Neural progenitor cell (in vitro differentiated cells): ENCODE measurements at regions not wholly inside any gene's neighbourhood (a gene's known extent, or its start where the extent isn't known, plus 50 kb on each side); places are given as distances from the start of the nearest gene placed in this dataset.

ENCODE experiments used
- DNase-seq: peaks from one replicate; pipeline ENCODE4 v3.0.0-alpha.2; 2016; ENCODE audit warnings: low spot score
- H2AFZ ChIP-seq: fragments of 200-600 bp; sonication (generic); replicated peaks from 2 replicates; pipeline ENCODE4 v1.6.1; 2016; ENCODE audit warnings: antibody characterized with exemption
- H3F3A ChIP-seq: fragments of 200-600 bp; sonication (generic); 2 replicates; pipeline ENCODE4 v1.6.1; 2016; ENCODE audit warnings: antibody characterized with exemption, low read depth
- H3K27ac ChIP-seq: fragments of 200-600 bp; sonication (generic); 2 replicates; pipeline ENCODE4 v1.5.1; 2016; ENCODE audit warnings: mild to moderate bottlenecking
- H3K27me3 ChIP-seq: fragments of 200-600 bp; sonication (generic); 2 replicates; pipeline ENCODE4 v1.6.1; 2016; ENCODE audit warnings: mild to moderate bottlenecking, moderate library complexity
- H3K36me3 ChIP-seq: fragments of 200-600 bp; sonication (generic); 2 replicates; pipeline ENCODE4 v1.5.1; 2016
- H3K4me1 ChIP-seq: fragments of 200-600 bp; sonication (generic); 2 replicates; pipeline ENCODE4 v1.6.1; 2016; ENCODE audit warnings: mixed run types
- H3K4me2 ChIP-seq: fragments of 200-600 bp; sonication (generic); 2 replicates; pipeline ENCODE4 v1.6.1; 2016
- H3K4me3 ChIP-seq: fragments of 200-600 bp; sonication (generic); 2 replicates; pipeline ENCODE4 v1.5.1; 2016
- H3K79me2 ChIP-seq: fragments of 200-600 bp; sonication (generic); 2 replicates; pipeline ENCODE4 v1.6.1; 2016; ENCODE audit warnings: low read depth
- H3K9ac ChIP-seq: fragments of 200-600 bp; sonication (generic); 2 replicates; pipeline ENCODE4 v1.6.1; 2016
- H3K9me3 ChIP-seq: fragments of 200-600 bp; sonication (generic); 2 replicates; pipeline ENCODE4 v1.5.1; 2016; ENCODE audit warnings: low read depth
- H4K20me1 ChIP-seq: fragments of 200-600 bp; sonication (generic); 2 replicates; pipeline ENCODE4 v1.6.1; 2016; ENCODE audit warnings: low read depth
- H3K27ac Mint-ChIP-seq: 3 replicates; pipeline ENCODE4 v1.8.0; 2021; ENCODE audit warnings: mixed read lengths
- H3K27me3 Mint-ChIP-seq: 2 replicates; pipeline ENCODE4 v1.8.0; 2022; ENCODE audit warnings: low read depth, mild to moderate bottlenecking, inconsistent platforms, moderate library complexity, mixed read lengths; ENCODE audit not compliant: insufficient read depth
- H3K36me3 Mint-ChIP-seq: 3 replicates; pipeline ENCODE4 v1.8.0; 2021; ENCODE audit warnings: mixed read lengths
- H3K4me1 Mint-ChIP-seq: 3 replicates; pipeline ENCODE4 v1.8.0; 2021; ENCODE audit warnings: mixed read lengths
- H3K4me3 Mint-ChIP-seq: 3 replicates; pipeline ENCODE4 v1.8.0; 2021; ENCODE audit warnings: mild to moderate bottlenecking, moderate library complexity, mixed read lengths
- H3K9me3 Mint-ChIP-seq: 3 replicates; pipeline ENCODE4 v1.8.0; 2020; ENCODE audit warnings: mixed read lengths
- EZH2 ChIP-seq: fragments of 200-600 bp; sonication (generic); IDR thresholded peaks from 2 replicates; pipeline ENCODE4 v1.6.1; 2017; ENCODE audit warnings: antibody characterized with exemption, mild to moderate bottlenecking, moderate library complexity
- EZH2phosphoT487 ChIP-seq: fragments of 200-600 bp; sonication (generic); IDR thresholded peaks from 2 replicates; pipeline ENCODE4 v1.6.1; 2017; ENCODE audit warnings: antibody characterized with exemption
- TF ChIP-seq, protein P1 (sequence below): fragments of 200-600 bp; sonication (generic); IDR thresholded peaks from 2 replicates; pipeline ENCODE4 v1.5.1; 2017; ENCODE audit warnings: antibody characterized with exemption, mild to moderate bottlenecking

DNA sequence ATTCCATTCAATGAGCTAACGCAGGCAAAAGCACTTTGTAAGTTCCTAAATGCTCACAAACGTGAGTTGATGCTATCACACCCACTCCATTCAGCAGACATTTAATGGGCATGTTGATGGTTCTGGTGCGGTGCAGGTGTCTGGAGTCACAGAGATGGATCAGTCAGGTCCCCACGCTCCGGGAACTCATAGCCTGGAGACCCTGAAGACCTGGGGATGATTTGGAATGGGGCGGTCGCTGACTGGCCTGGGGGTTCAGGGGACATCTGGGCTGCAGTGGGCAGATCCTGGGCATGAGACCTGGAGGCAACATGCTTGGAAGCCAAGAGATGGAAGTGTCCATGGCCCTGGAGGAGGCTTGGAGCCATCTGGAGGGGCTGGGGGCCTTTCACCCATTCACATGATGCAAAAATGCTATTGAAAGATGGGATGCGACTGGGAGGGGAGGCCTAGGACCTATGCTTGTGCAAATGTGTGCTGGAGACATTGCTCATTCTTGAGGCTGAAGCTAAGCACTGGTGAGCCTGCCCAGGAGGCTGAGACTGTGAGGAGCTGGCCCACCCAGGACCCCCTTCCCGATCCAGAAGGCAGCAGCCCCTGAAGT is 522.6 kb downstream of the GLRX3 start:
- Histone ChIP-seq H3K27ac (no peak overlapping the region), H3K4me2 (no peak overlapping the region), H3K4me1 (peaks cover 9% of the 10 kb centered on the region), H4K20me1 (no peaks in the 10 kb centered on the region), H3K9ac (no peak overlapping the region), H3K27me3 (no peaks in the 10 kb centered on the region), H3K4me3 (no peak overlapping the region), H3K36me3 (no peaks in the 10 kb centered on the region), H3K79me2 (no peaks in the 10 kb centered on the region), H3K9me3 (no peaks in the 10 kb centered on the region), H3F3A (no peaks in the 10 kb centered on the region), H2AFZ (no peak overlapping the region)
- Mint-ChIP-seq H3K27me3 (peaks cover 4% of the 10 kb centered on the region), H3K27ac (no peak overlapping the region), H3K36me3 (no peaks in the 10 kb centered on the region), H3K4me1 (no peaks in the 10 kb centered on the region), H3K9me3 (no peaks in the 10 kb centered on the region), H3K4me3 (no peak overlapping the region)
- DNase-seq, result no peak
- no peak for TF ChIP-seq EZH2phosphoT487
- no peak for TF ChIP-seq EZH2
- TF ChIP-seq, protein P1, sequence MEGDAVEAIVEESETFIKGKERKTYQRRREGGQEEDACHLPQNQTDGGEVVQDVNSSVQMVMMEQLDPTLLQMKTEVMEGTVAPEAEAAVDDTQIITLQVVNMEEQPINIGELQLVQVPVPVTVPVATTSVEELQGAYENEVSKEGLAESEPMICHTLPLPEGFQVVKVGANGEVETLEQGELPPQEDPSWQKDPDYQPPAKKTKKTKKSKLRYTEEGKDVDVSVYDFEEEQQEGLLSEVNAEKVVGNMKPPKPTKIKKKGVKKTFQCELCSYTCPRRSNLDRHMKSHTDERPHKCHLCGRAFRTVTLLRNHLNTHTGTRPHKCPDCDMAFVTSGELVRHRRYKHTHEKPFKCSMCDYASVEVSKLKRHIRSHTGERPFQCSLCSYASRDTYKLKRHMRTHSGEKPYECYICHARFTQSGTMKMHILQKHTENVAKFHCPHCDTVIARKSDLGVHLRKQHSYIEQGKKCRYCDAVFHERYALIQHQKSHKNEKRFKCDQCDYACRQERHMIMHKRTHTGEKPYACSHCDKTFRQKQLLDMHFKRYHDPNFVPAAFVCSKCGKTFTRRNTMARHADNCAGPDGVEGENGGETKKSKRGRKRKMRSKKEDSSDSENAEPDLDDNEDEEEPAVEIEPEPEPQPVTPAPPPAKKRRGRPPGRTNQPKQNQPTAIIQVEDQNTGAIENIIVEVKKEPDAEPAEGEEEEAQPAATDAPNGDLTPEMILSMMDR, result no peak

DNA sequence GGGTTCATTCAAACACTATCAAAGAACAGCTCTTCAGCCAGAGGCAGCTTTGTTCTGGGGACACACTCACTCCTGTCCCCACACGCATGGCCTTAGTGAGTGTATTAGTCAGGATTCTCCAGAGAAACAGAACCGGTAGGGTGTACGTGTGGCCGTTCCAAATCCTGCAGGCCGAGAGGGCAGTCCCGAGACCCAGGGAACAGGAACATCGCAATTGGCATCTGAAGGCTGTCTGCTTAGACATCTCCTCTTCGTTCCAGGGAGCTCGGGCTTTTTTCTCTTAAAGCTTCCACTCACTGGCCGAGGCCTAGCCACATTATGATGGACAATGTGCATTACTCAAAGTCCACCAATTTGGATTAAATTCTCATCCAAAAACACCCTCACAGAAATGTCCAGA is 523.3 kb downstream of the GLRX3 start:
- Mint-ChIP-seq H3K4me1 (no peaks in the 10 kb centered on the region), H3K4me3 (no peak overlapping the region), H3K36me3 (no peaks in the 10 kb centered on the region), H3K27ac (no peak overlapping the region), H3K27me3 (peaks cover 6% of the 10 kb centered on the region), H3K9me3 (no peaks in the 10 kb centered on the region)
- Histone ChIP-seq H3K4me2 (no peak overlapping the region), H3K27me3 (no peaks in the 10 kb centered on the region), H3K36me3 (no peaks in the 10 kb centered on the region), H3F3A (no peaks in the 10 kb centered on the region), H3K9ac (no peak overlapping the region), H3K27ac (no peak overlapping the region), H3K4me3 (no peak overlapping the region), H4K20me1 (no peaks in the 10 kb centered on the region), H3K4me1 (peaks cover 10% of the 10 kb centered on the region), H3K79me2 (no peaks in the 10 kb centered on the region), H3K9me3 (no peaks in the 10 kb centered on the region), H2AFZ (no peak overlapping the region)
- DNase-seq, result no peak
- TF ChIP-seq EZH2 (no peak), EZH2phosphoT487 (no peak)
- TF ChIP-seq, protein P1, result no peak

DNA sequence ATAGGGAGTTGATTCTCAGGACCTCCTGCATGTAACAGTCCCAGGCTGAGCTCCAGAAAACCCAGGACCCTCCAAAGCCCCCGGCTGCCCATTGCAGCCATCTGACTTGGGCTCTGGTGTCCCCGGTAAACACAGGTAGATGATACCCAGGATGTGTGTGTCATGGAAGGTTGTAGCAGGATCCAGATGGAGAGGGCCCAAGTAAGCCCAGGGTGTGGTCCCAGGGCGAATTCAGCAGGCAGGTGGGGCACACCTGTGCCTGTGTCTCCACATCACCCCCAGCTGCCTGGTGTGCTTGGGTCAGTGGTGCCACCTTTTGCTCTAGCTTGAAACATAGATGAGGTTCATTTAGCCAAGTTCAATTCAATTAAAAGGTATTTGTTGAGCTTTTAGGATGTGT is 524.1 kb downstream of the GLRX3 start:
- Histone ChIP-seq H3K9ac (no peak overlapping the region), H3K4me2 (no peak overlapping the region), H3K27me3 (no peaks in the 10 kb centered on the region), H3K9me3 (no peaks in the 10 kb centered on the region), H2AFZ (no peak overlapping the region), H3K36me3 (no peaks in the 10 kb centered on the region), H3F3A (no peaks in the 10 kb centered on the region), H3K4me3 (no peak overlapping the region), H3K79me2 (no peaks in the 10 kb centered on the region), H4K20me1 (no peaks in the 10 kb centered on the region), H3K4me1 (peaks cover 10% of the 10 kb centered on the region), H3K27ac (no peak overlapping the region)
- Mint-ChIP-seq H3K4me3 (no peak overlapping the region), H3K9me3 (no peaks in the 10 kb centered on the region), H3K4me1 (no peaks in the 10 kb centered on the region), H3K27ac (no peak overlapping the region), H3K27me3 (peaks cover 6% of the 10 kb centered on the region), H3K36me3 (no peaks in the 10 kb centered on the region)
- no peak for TF ChIP-seq EZH2
- TF ChIP-seq, protein P1, result no peak
- no peak for TF ChIP-seq EZH2phosphoT487
- no peak for DNase-seq
